WTC11 (cell line): ENCODE measurements at regions not wholly inside any gene's neighbourhood (a gene's known extent, or its start where the extent isn't known, plus 50 kb on each side); places are given as distances from the start of the nearest gene placed in this dataset.

Source experiments
- ATAC-seq: fragments of 200-7000 bp; cut with Tn5 transposase; 2 replicates; pipeline ENCODE4 v1.10.0; 2021; ENCODE audit warnings: mild to moderate bottlenecking, moderate library complexity
- CTCF ChIA-PET: fragments of 300-600 bp; sonication (Branson Sonifier 250); formaldehyde crosslinking; loops from one replicate; lab custom pipeline; 2021; ENCODE audit warnings: antibody characterized with exemption; lab: Charles Lee
- POLR2A ChIA-PET: fragments of 350-600 bp; sonication (Branson Sonifier 250); formaldehyde crosslinking; loops from one replicate; lab custom pipeline; 2021; ENCODE audit warnings: antibody characterized with exemption; lab: Charles Lee
- DNase-seq: peaks from one replicate; pipeline ENCODE4 v3.0.0; 2021; ENCODE audit warnings: low spot score
- H3K27ac Mint-ChIP-seq: 2 replicates; pipeline ENCODE4 v1.8.0; 2021; ENCODE audit warnings: mixed read lengths
- H3K27me3 Mint-ChIP-seq: 2 replicates; pipeline ENCODE4 v1.8.0; 2021; ENCODE audit warnings: low read depth, mild to moderate bottlenecking, moderate library complexity, mixed read lengths
- H3K36me3 Mint-ChIP-seq: 2 replicates; pipeline ENCODE4 v1.8.0; 2021; ENCODE audit warnings: mixed read lengths
- H3K4me1 Mint-ChIP-seq: 2 replicates; pipeline ENCODE4 v1.8.0; 2022; ENCODE audit warnings: mixed read lengths
- H3K4me3 Mint-ChIP-seq: 2 replicates; pipeline ENCODE4 v1.8.0; 2021; ENCODE audit warnings: mild to moderate bottlenecking, moderate library complexity, mixed read lengths
- H3K9me3 Mint-ChIP-seq: 2 replicates; pipeline ENCODE4 v1.8.0; 2021; ENCODE audit warnings: mixed read lengths
- ATF3 ChIP-seq: sonication (generic); formaldehyde crosslinking; conservative IDR thresholded peaks from 2 replicates; pipeline ENCODE4 v1.8.1; 2022; ENCODE audit warnings: mild to moderate bottlenecking, missing genetic modification reagents
- CBFB ChIP-seq: sonication (generic); formaldehyde crosslinking; IDR thresholded peaks from 2 replicates; pipeline ENCODE4 v1.8.1; 2022; ENCODE audit warnings: mild to moderate bottlenecking, low read depth, missing genetic modification reagents
- E2F5 ChIP-seq: sonication (generic); formaldehyde crosslinking; IDR thresholded peaks from 2 replicates; pipeline ENCODE4 v1.8.1; 2022; ENCODE audit warnings: mild to moderate bottlenecking, moderate library complexity, missing genetic modification reagents
- EMX1 ChIP-seq: fragments of 250-450 bp; sonication (Bioruptor Pico); IDR thresholded peaks from 2 replicates; pipeline ENCODE4 v1.8.0; 2021; ENCODE audit warnings: mild to moderate bottlenecking
- ESRRA ChIP-seq: sonication (generic); formaldehyde crosslinking; IDR thresholded peaks from 2 replicates; pipeline ENCODE4 v1.8.1; 2022; ENCODE audit warnings: mild to moderate bottlenecking, missing genetic modification reagents, borderline replicate concordance
- FOXK1 ChIP-seq: sonication (generic); formaldehyde crosslinking; IDR thresholded peaks from 2 replicates; pipeline ENCODE4 v1.8.0; 2022; ENCODE audit warnings: mild to moderate bottlenecking, moderate library complexity, missing genetic modification reagents
- GRHL2 ChIP-seq: fragments of 250-450 bp; sonication (Bioruptor Pico); IDR thresholded peaks from 2 replicates; pipeline ENCODE4 v1.8.0; 2022; ENCODE audit warnings: mild to moderate bottlenecking, moderate library complexity; ENCODE audit not compliant: insufficient replicate concordance, severe bottlenecking
- IRF2 ChIP-seq: sonication (generic); formaldehyde crosslinking; IDR thresholded peaks from 2 replicates; pipeline ENCODE4 v1.8.0; 2022; ENCODE audit warnings: low read depth, missing genetic modification reagents, borderline replicate concordance
- JAZF1 ChIP-seq: fragments of 250-450 bp; sonication (Bioruptor Pico); IDR thresholded peaks from 2 replicates; pipeline ENCODE4 v1.9.0; 2021; ENCODE audit warnings: moderate library complexity, mild to moderate bottlenecking, inconsistent platforms
- NFYB ChIP-seq: sonication (generic); formaldehyde crosslinking; conservative IDR thresholded peaks from 2 replicates; pipeline ENCODE4 v1.8.0; 2022; ENCODE audit warnings: low read depth, missing genetic modification reagents
- RELA ChIP-seq: sonication (generic); formaldehyde crosslinking; IDR thresholded peaks from 2 replicates; pipeline ENCODE4 v1.8.1; 2022; ENCODE audit warnings: missing genetic modification reagents, mild to moderate bottlenecking, borderline replicate concordance
- SMAD4 ChIP-seq: sonication (generic); formaldehyde crosslinking; IDR thresholded peaks from 2 replicates; pipeline ENCODE4 v1.8.0; 2022; ENCODE audit warnings: mild to moderate bottlenecking, missing genetic modification reagents
- USF1 ChIP-seq: sonication (generic); formaldehyde crosslinking; IDR thresholded peaks from 2 replicates; pipeline ENCODE4 v1.8.0; 2022; ENCODE audit warnings: mild to moderate bottlenecking, missing genetic modification reagents
- USF2 ChIP-seq: sonication (generic); formaldehyde crosslinking; IDR thresholded peaks from 2 replicates; pipeline ENCODE4 v1.8.1; 2023; ENCODE audit warnings: mild to moderate bottlenecking, missing genetic modification reagents, moderate library complexity
- ZBTB43 ChIP-seq: sonication (generic); formaldehyde crosslinking; IDR thresholded peaks from 2 replicates; pipeline ENCODE4 v1.8.1; 2023; ENCODE audit warnings: mild to moderate bottlenecking, missing genetic modification reagents
- ZNF121 ChIP-seq: sonication (generic); formaldehyde crosslinking; IDR thresholded peaks from 2 replicates; pipeline ENCODE4 v1.8.0; 2023; ENCODE audit warnings: missing genetic modification reagents
- ZNF138 ChIP-seq: sonication (generic); formaldehyde crosslinking; conservative IDR thresholded peaks from 2 replicates; pipeline ENCODE4 v1.8.1; 2022; ENCODE audit warnings: mild to moderate bottlenecking, moderate library complexity, missing genetic modification reagents
- ZNF317 ChIP-seq: sonication (generic); formaldehyde crosslinking; IDR thresholded peaks from 2 replicates; pipeline ENCODE4 v1.8.1; 2023; ENCODE audit warnings: low read depth, mild to moderate bottlenecking, moderate library complexity, missing genetic modification reagents, borderline replicate concordance
- ZNF423 ChIP-seq: fragments of 250-450 bp; sonication (Bioruptor Pico); IDR thresholded peaks from 2 replicates; pipeline ENCODE4 v2.1.2; 2022; ENCODE audit warnings: mild to moderate bottlenecking, moderate library complexity
- TF ChIP-seq, protein P1 (sequence below): sonication (generic); formaldehyde crosslinking; IDR thresholded peaks from 2 replicates; pipeline ENCODE4 v1.8.0; 2023; ENCODE audit warnings: mild to moderate bottlenecking, missing genetic modification reagents
- TF ChIP-seq, protein P2 (sequence below): fragments of 250-450 bp; sonication (Bioruptor Pico); IDR thresholded peaks from 2 replicates; pipeline ENCODE4 v1.9.0; 2021; ENCODE audit warnings: moderate library complexity, mild to moderate bottlenecking, inconsistent platforms, borderline replicate concordance
- TF ChIP-seq, protein P3 (sequence below): sonication (generic); formaldehyde crosslinking; IDR thresholded peaks from 2 replicates; pipeline ENCODE4 v1.8.0; 2022; ENCODE audit warnings: mild to moderate bottlenecking, missing genetic modification reagents

- TF ChIP-seq, protein P1, sequence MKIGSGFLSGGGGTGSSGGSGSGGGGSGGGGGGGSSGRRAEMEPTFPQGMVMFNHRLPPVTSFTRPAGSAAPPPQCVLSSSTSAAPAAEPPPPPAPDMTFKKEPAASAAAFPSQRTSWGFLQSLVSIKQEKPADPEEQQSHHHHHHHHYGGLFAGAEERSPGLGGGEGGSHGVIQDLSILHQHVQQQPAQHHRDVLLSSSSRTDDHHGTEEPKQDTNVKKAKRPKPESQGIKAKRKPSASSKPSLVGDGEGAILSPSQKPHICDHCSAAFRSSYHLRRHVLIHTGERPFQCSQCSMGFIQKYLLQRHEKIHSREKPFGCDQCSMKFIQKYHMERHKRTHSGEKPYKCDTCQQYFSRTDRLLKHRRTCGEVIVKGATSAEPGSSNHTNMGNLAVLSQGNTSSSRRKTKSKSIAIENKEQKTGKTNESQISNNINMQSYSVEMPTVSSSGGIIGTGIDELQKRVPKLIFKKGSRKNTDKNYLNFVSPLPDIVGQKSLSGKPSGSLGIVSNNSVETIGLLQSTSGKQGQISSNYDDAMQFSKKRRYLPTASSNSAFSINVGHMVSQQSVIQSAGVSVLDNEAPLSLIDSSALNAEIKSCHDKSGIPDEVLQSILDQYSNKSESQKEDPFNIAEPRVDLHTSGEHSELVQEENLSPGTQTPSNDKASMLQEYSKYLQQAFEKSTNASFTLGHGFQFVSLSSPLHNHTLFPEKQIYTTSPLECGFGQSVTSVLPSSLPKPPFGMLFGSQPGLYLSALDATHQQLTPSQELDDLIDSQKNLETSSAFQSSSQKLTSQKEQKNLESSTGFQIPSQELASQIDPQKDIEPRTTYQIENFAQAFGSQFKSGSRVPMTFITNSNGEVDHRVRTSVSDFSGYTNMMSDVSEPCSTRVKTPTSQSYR = no peak
- TF ChIP-seq ZNF138 = no peak
- TF ChIP-seq USF2 = no peak
- TF ChIP-seq, protein P2, sequence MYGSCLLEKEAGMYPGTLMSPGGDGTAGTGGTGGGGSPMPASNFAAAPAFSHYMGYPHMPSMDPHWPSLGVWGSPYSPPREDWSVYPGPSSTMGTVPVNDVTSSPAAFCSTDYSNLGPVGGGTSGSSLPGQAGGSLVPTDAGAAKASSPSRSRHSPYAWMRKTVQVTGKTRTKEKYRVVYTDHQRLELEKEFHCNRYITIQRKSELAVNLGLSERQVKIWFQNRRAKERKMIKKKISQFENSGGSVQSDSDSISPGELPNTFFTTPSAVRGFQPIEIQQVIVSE (CRISPR knock-in tag) = no peak
- no peak for TF ChIP-seq IRF2 (CRISPR knock-in tag)
- no peak for TF ChIP-seq RELA (CRISPR knock-in tag)
- no peak for TF ChIP-seq ZNF423 (CRISPR knock-in tag)
Measured at GRCh38 chr16:64489449-64489848, 632.4 kb downstream of the CDH11 start (continued).

DNA sequence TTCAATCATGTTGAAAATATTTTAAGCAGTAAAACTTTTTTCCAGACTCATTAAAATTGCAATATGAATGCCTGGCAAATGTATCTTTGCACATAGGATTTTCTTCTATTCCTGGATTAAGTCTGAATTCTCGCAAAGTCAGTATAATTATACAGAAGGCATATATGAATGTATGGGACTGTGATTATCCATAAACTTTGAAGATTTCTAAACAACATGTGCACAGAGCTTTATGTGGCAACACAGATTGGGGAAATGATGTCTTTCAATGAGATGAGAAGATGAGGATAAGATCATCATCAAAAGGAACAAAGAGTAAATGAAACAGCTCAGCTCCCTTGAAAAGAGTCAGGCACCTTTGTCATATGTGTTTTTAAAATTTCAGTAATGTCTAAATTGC is 635.3 kb downstream of the CDH11 start:
- TF ChIP-seq, protein P3, sequence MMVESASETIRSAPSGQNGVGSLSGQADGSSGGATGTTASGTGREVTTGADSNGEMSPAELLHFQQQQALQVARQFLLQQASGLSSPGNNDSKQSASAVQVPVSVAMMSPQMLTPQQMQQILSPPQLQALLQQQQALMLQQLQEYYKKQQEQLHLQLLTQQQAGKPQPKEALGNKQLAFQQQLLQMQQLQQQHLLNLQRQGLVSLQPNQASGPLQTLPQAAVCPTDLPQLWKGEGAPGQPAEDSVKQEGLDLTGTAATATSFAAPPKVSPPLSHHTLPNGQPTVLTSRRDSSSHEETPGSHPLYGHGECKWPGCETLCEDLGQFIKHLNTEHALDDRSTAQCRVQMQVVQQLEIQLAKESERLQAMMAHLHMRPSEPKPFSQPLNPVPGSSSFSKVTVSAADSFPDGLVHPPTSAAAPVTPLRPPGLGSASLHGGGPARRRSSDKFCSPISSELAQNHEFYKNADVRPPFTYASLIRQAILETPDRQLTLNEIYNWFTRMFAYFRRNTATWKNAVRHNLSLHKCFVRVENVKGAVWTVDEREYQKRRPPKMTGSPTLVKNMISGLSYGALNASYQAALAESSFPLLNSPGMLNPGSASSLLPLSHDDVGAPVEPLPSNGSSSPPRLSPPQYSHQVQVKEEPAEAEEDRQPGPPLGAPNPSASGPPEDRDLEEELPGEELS (CRISPR knock-in tag) = no peak
- TF ChIP-seq ESRRA (CRISPR knock-in tag) (no peak), ZBTB43 (CRISPR knock-in tag) (no peak), JAZF1 (CRISPR knock-in tag) (no peak), EMX1 (CRISPR knock-in tag) (no peak), ATF3 (CRISPR knock-in tag) (no peak)

GRCh38 chr16:64481497-64481896 is 640.4 kb downstream of the CDH11 start:
- POLR2A ChIA-PET = no interaction called here
- TF ChIP-seq ZNF121 (CRISPR knock-in tag) (no peak), E2F5 (CRISPR knock-in tag) (no peak), ZNF138 (no peak), NFYB (CRISPR knock-in tag) (no peak), CBFB (CRISPR knock-in tag) (no peak), ZNF317 (no peak), GRHL2 (no peak), USF1 (CRISPR knock-in tag) (no peak), FOXK1 (CRISPR knock-in tag) (no peak), SMAD4 (CRISPR knock-in tag) (no peak), JAZF1 (CRISPR knock-in tag) (no peak)
- TF ChIP-seq, protein P2 (CRISPR knock-in tag) = no peak

More for the DNA sequence above, 635.3 kb downstream of the CDH11 start:
- H3K27ac Mint-ChIP-seq = no peak overlapping the region
- no peaks in the 10 kb centered on the region for H3K36me3 Mint-ChIP-seq
- no peak for DNase-seq
- H3K4me3 Mint-ChIP-seq = no peak overlapping the region
- peaks cover 9% of the 10 kb centered on the region; the same call in 1 of the 2 replicates for H3K4me1 Mint-ChIP-seq
- POLR2A ChIA-PET = no interaction called here
- ATAC-seq = no peak
- CTCF ChIA-PET = no interaction called here
- no peaks in the 10 kb centered on the region for H3K27me3 Mint-ChIP-seq
- peaks cover 4% of the 10 kb centered on the region; the same call in 1 of the 2 replicates for H3K9me3 Mint-ChIP-seq

More at GRCh38 chr16:64481497-64481896, 640.4 kb downstream of the CDH11 start:
- DNase-seq (no peak), ATAC-seq (no peak)
- H3K27ac Mint-ChIP-seq = no peak overlapping the region
- peaks cover 18% of the 10 kb centered on the region for H3K4me1 Mint-ChIP-seq
- H3K27me3 Mint-ChIP-seq = no peaks in the 10 kb centered on the region
- no peaks in the 10 kb centered on the region for H3K36me3 Mint-ChIP-seq
- no peaks in the 10 kb centered on the region for H3K9me3 Mint-ChIP-seq
- H3K4me3 Mint-ChIP-seq = no peak overlapping the region
- CTCF ChIA-PET = no interaction called here
